Kidney tubule cell (primary cell): ENCODE measurements at regions not wholly inside any gene's neighbourhood (a gene's known extent, or its start where the extent isn't known, plus 50 kb on each side); places are given as distances from the start of the nearest gene placed in this dataset.
"Not testable (repeated sequence)": the region's sequence is repeated elsewhere in the genome, so short reads cannot be mapped to it uniquely, and the experiment has no call there.

Experiments used
- DNase-seq: peaks from one replicate; pipeline ENCODE4 v3.0.0-alpha.2; 2018; ENCODE audit warnings: low spot score

GRCh38 chrX:101823236-101823635 lies 108.6 kb downstream of the ZMAT1 start:
- no peak for DNase-seq

- DNase-seq, result not testable (repeated sequence)
These were observed 114.1 kb downstream of the ZMAT1 start for GRCh38 chrX:101817739-101818138.

- DNase-seq, result no peak
These were observed 118.6 kb downstream of the ZMAT1 start for GRCh38 chrX:101813200-101813599.

GRCh38 chrX:101803451-101803850 lies 128.4 kb downstream of the ZMAT1 start:
- DNase-seq, result peak; percentile 7

GRCh38 chrX:101799387-101799786 lies 132.4 kb downstream of the ZMAT1 start:
- peak; percentile 87 for DNase-seq

- DNase-seq, result no peak
These were observed 128.3 kb upstream of the ARMCX2 start for GRCh38 chrX:101787934-101788333.

GRCh38 chrX:101785142-101785541 lies 125.5 kb upstream of the ARMCX2 start:
- no peak for DNase-seq

- DNase-seq, result not testable (repeated sequence)
These were observed 120.8 kb upstream of the ARMCX2 start for GRCh38 chrX:101780421-101780820.

GRCh38 chrX:101774340-101774739 lies 114.7 kb upstream of the ARMCX2 start:
- no peak for DNase-seq

GRCh38 chrX:101764538-101764937 lies 104.9 kb upstream of the ARMCX2 start:
- peak; percentile 3 for DNase-seq

GRCh38 chrX:101759000-101759399 lies 99.3 kb upstream of the ARMCX2 start:
- peak; percentile 2 for DNase-seq

GRCh38 chrX:101750744-101751143 lies 91.1 kb upstream of the ARMCX2 start:
- no peak for DNase-seq

- no peak for DNase-seq
These were observed 89.8 kb upstream of the ARMCX2 start for GRCh38 chrX:101749436-101749835.

- no peak for DNase-seq
These were observed 85.4 kb upstream of the ARMCX2 start for GRCh38 chrX:101745046-101745445.

GRCh38 chrX:101744085-101744484 lies 84.4 kb upstream of the ARMCX2 start:
- no peak for DNase-seq

- no peak for DNase-seq
These were observed 81.0 kb upstream of the ARMCX2 start for GRCh38 chrX:101740642-101741041.

- DNase-seq, result not testable (repeated sequence)
These were observed 79.2 kb upstream of the ARMCX2 start for GRCh38 chrX:101738867-101739266.

GRCh38 chrX:101738411-101738810 lies 78.8 kb upstream of the ARMCX2 start:
- DNase-seq, result not testable (repeated sequence)

GRCh38 chrX:101736651-101737050 lies 77.0 kb upstream of the ARMCX2 start:
- no peak for DNase-seq

- no peak for DNase-seq
These were observed 73.2 kb upstream of the ARMCX2 start for GRCh38 chrX:101732870-101733269.

GRCh38 chrX:101729986-101730385 lies 70.3 kb upstream of the ARMCX2 start:
- no peak for DNase-seq
